ENCODE measurements at regions not wholly inside any gene's neighbourhood (a gene's known extent, or its start where the extent isn't known, plus 50 kb on each side); places are given as distances from the start of the nearest gene placed in this dataset.

DNA sequence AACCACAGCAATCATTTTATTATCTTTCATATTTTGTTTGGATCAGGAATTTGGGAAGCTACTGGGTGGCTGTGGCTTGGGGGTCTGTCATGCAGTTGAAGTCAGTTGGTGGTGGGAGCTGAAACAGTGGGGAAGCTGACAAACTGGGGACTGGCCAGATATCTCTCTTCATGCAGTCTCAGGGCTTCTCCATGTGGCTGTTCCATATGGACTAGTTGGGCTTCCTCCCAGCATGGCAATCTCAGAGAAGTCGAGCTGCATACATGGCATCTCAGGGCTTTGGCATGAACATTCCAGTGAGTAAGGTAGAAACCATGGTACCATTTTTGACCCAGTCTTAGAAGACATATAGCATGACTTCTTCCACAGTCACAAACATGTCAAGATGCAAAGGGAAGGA is 274.8 kb downstream of the ENC1 start:
- TF ChIP-seq, protein P1, sequence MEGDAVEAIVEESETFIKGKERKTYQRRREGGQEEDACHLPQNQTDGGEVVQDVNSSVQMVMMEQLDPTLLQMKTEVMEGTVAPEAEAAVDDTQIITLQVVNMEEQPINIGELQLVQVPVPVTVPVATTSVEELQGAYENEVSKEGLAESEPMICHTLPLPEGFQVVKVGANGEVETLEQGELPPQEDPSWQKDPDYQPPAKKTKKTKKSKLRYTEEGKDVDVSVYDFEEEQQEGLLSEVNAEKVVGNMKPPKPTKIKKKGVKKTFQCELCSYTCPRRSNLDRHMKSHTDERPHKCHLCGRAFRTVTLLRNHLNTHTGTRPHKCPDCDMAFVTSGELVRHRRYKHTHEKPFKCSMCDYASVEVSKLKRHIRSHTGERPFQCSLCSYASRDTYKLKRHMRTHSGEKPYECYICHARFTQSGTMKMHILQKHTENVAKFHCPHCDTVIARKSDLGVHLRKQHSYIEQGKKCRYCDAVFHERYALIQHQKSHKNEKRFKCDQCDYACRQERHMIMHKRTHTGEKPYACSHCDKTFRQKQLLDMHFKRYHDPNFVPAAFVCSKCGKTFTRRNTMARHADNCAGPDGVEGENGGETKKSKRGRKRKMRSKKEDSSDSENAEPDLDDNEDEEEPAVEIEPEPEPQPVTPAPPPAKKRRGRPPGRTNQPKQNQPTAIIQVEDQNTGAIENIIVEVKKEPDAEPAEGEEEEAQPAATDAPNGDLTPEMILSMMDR (IDR thresholded peaks at IDR 0.05): no peak
- no peak for TF ChIP-seq POLR2A (IDR thresholded peaks at IDR 0.05)
